Femur (tissue), 1 donor: ENCODE measurements at regions not wholly inside any gene's neighbourhood (a gene's known extent, or its start where the extent isn't known, plus 50 kb on each side); places are given as distances from the start of the nearest gene placed in this dataset.
A peak's percentile ranks its signal among the peaks of the same experiment; 100 is the strongest.

Experiments used
- DNase-seq: peaks from one replicate; pipeline ENCODE4 v3.0.0-alpha.2; 2017

DNA sequence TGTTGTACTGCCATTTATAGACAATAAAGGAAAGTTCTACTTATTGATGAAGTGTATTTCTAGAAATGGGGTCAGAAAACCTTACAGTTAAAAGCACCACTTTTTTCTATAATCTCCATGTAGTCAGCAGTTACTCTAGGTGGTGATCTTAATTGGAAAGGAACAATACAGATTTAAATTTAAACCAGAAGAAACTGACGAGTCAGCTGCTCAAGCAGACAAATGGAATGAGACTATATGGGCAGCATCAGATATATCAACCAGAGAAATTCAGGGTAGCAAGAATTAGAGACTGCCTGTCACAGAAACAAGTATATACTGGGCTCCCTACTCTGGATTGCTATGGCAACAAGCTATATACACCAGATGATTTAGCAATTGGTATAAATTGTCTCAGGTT lies 99.6 kb upstream of the SCG2 start:
- no peak for DNase-seq

DNA sequence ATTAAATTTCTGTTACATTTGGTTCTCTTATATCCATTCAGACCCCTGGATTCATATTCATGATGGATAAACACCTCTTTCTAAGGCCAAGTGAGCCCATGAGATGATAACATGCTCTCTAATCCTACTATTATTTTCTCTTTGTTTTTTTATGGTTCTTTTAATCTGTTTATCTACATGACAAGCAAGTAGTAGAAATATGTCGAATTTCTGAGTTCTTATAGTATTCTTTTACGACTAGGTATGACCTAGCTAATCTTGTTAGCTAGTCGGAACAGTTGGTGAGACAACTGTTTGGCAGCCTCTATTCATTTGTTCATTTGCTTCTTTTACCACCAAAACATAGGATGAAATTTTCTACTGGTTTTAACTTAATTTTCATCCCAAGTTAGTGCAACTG lies 98.1 kb upstream of the SCG2 start:
- no peak for DNase-seq

DNA sequence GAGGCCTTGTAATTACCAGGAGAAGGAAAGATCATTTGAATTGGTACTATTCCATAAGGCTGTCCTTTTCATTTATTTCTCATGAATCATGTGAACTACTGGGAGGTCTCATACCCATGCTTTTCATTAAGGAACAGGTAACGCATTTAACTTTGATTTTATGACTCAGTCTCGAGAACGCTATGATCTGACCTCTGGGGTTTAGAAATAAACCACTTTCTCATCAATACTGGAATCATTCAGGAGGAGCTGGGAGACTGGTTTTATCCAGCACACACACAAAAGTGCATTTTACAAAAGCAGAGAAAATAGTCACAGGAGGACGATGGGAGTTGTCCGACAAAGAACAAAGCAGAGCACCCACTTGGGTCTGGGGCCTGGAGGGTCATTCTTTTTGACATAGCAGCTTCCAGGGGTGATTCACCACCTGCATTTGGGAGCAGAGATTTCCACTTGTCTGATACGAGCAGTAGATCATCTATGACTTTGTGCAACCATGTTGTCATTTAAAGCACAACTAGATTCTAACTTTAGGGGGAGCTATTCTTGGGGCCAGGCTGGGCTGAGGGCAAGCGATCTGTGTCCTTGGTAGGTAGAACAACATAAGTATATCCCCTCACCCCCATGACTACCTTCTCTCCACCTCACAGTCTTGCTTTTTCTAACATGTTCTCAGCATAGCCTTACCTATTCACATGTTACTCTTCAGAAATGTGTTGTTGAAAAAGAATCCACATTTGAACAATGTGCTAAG lies 95.9 kb upstream of the SCG2 start:
- no peak for DNase-seq

DNA sequence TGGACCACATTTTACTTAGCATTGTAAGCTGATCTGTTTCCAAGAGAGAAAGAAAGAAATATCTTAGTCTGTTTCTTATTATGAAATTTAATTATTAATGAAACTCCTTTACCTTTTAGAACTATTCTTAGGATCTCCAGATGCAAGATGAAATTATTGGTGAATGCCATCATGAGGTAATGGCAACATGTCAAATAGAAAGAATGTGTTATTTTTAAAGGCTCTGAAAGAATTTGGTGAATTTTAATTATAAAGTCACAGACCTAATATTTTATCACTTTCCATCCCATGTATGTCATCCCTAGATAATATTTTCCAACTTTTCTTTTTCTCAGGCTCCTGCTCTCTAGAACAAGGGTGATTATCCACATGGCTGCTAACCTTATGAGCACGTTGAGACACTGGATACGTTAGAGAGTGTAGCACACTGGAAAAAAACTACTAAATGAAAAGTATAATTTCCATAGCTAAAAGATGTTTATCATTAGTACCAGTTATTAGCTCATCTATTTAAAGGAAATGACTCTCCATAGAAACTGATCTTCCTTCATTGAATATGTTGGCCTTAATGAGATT lies 95.2 kb upstream of the SCG2 start:
- no peak for DNase-seq

DNA sequence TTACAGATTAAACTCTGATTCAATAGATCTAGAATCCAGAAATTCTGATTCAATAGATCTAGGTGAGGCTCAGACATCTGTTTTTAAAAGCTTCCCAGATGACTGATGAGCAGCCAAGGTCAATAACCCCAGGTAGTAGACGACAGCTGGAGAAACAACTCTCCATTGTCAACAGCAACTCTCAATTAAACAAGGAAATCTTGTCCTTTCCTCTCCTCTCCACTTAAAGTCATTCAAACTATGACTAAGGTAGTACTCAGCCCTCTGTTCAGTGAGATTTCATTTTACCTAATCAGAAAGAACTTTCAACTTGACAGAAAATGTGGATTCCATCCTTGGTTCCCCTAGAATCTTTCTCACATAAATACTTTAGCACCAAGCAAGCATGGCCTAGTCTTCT lies 94.6 kb upstream of the SCG2 start:
- no peak for DNase-seq

DNA sequence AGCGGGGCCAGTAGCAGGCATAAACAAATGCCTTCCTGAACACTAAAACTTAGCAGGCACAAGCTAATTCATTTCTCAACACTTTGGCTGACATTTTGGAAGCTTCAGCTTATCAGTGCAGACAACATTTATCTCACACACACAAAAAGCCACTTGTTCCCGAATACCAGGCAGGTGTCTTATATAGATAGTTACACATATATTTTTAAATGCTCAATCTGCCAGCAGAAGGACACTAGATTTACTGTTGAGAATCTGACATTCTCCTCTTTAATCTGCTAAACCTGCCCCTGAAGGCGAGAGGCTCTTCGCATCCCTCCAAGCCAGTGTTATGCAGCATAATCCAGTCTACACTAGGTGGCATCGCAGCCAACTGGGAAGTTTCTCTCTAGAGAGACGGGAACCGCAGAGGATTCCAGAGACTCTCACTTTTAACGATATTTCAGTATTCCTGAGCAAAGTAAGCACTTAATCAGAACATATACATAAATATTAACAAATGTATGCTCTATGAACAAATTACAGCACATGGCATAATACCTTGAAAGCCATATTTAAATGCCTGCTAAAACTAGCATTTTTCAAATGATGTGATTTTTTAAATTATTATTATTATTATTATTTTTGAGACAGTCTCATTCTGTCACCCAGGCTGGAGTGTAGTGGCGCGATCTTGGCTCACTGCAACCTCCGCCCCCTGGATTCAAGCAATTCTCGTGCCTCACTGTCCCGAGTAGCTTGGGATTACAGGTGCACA lies 90.2 kb upstream of the SCG2 start:
- DNase-seq, result peak; percentile 25

DNA sequence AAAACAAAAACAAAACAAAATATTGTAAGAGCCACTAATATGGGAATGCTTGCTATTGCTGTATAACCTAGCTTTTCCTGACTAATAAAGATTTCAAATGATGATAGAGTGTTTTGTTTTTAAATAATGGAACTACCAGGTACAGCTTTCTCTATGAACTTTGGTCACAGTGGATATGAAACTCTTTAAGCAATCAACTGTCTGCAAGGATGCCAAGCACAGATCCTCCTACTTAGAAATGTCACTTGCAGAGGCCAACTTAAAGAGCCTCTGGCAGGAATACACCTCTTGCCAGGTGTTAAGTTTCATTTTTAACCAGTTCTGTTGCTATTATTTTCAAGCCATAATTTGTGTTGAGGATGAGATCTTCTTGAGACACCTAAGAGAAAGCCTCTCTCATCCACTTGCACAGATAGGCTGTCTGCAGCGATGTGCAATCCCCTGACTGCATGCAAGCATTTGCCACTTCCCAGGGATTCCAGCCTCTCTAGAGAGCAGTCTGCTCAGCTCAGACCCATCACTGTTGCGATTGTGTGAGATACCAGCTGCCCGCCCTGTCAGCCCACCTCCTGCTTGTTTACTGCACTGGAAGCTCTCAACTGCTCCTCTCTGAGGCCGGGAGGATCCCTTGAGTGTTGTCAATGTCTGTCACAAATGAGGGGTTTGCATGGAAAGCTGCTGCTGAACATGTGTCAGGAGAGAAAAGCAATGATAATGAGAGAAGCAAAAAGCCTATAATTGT lies 86.1 kb upstream of the SCG2 start:
- no peak for DNase-seq

DNA sequence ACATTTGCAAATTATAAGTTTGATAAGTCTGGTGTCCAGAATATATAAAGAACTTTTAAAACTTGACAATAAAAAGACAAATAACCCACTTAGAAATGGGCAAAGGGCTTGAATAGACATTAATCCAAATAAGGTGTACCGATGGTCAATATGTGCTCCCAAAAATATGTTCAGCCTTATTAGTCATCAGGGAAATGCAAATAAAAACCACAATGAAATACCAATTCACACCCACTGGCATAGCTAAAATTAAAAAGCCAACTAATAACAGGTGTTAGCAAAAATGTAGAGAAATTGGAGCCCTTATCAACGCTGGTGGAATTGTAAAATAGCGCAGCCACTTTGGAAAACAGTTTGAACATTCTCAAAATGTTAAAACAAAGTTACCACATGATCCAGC lies 79.0 kb upstream of the SCG2 start:
- no peak for DNase-seq

DNA sequence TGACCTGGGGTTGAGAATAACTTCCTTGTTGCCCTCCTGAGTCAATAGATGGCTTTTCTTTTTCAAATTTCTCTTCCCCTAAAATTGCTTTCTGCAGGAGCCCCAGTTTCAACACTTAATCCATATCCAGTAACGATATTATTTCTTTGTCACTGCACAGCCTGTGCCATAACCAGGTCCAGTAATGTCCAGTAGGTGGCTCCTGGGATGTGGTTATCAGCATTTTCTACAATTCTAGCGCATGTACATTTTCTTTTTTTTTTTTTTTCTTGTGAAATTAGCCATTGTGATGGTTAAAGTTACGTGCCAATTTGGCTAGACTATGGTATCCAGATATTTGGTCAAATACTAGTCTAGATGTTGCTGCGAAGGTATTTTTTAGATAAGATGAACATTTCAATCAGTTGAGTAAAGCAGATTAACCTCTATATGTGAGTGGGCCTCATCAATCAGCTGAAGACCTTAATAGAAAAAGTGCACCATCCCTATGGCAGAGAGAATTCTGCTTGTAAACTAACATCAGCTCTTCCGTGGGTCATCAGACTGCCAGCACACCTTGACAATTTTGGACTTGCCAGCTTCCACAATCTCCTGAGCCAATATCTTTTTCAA lies 72.9 kb upstream of the SCG2 start:
- no peak for DNase-seq

DNA sequence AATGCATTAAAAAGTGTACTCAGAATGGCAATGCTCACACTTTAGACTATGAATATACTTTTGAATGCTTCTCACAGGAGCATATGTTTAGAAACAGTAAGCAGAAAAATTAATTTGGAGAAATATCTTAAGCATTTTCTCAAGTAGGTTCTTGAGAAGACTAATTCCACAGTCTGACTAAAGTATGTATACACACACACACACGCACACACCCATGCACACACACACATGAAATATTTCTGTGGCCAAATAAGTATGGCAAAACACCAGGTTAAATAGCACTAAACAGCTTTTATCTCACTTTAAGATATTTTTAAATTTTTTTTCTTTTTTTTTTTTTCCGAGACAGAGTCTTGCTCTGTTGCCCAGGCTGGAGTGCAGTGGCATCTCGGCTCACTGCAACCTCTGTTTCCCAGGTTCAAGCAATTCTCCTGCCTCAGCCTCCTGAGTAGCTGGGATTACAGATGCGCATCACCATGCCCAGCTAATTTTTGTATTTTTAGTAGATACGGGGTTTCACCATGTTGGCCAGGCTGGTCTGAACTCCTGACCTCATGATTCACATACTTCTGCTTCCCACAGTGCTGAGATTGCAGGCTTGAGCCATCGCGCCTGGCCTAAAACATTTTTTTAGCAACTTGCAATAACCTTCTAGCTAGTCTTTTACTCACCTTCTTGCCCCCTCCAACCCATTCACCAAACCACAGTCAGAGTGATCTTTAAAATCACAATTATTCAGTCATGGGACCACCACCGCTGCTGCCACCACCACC lies 67.5 kb upstream of the SCG2 start:
- DNase-seq, result no peak

DNA sequence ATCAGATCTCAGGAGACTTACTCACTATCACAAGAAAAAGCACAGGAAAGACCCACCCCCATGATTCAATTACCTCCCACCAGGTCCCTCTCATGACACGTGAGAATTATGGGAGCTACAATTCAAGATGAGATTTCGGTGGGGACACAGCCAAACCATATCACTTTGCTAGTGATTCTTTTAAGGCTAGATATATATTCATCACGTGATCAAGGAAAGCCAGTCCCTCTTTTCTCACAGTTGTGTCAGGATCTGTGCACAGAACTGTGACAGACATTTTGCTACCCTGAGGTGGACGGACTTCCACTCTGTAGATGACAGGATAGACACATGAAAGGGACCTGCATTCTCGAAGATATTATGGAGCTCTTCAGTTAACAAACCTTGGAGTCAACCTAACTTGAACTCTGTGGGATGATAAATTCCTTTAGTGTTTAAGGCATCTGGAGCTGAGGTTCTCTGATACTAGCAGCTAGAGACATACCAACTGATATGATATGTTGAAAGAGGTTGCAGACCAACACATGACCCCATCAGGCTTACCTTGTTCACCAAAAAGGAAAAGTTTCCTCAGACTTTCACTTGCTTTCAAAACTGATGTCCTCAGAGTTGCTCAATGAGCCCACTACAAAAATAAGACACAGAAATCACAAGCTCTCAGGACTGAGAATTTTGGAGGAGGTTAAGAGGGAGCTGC lies 66.3 kb upstream of the SCG2 start:
- DNase-seq, result no peak

DNA sequence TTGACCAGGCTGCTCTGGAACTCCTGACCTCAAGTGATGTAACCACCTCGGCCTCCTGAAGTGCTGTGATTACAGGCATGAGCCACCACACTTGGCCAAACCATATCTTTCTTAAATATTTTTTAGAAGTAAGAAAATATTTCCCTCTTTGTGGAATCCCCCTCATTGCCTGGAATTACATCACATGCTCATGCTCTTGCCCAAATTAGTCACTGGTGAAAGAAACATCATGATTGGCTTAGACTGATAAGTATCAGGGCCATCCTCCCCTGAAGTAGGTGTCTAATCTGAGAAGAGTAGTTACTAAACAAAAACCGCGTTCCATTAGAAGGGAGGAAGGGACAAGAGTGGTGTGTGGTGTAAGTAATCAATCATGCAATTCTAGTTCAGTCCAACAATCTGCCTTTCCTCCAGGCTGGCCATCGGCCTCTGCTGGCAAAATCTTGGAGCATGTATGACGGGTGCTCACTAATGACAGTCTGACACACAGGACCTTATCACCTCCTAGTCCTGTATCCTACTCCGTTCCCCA lies 52.3 kb upstream of the SCG2 start:
- no peak for DNase-seq

DNA sequence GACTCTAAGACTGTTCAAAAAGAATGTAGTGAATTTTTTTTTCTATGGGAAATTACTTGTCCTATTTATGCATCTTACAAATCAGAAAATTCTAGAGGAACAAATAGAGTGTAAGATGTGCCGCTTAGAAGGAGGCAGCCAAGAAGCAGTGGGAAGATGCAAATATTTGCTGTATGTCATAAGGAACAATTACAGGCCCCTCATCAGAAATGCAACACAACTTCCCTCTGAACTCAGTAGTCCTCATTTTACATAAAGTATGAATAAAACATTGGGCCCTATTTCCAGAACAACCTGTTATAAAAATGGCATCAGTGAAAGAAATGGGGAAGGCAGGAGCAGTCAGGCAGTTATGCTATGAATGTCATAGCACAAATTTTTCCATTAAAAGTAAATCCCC lies 50.7 kb upstream of the SCG2 start:
- no peak for DNase-seq

DNA sequence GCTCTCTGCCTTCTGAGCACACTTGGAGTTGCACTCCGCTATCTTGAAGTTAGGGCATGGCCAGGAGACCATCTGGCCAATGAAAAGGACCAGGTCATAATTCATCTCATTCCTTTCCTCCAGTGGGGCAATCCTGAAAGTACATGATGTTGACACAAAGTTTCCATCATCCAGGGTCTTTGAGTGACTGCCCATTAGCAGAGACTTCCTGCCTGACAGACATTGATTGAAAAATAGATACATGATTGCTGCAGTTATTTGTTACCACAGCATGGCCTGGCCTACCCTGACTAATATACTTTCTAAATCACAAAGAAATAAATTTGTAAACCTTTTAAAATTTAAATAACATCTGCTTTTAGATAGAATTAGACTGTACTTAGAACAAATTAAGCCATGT lies 50.0 kb upstream of the SCG2 start:
- no peak for DNase-seq
